Esophagus squamous epithelium (tissue), 4 donors: ENCODE measurements at regions not wholly inside any gene's neighbourhood (a gene's known extent, or its start where the extent isn't known, plus 50 kb on each side); places are given as distances from the start of the nearest gene placed in this dataset.

Experiments used
- CTCF ChIP-seq, 6 experiments: fragments of 450-650 bp in 4 of 6; fragments of 200-600 bp in 2 of 6; sonication (generic) in 2 of 6; IDR thresholded peaks; one replicate each; pipeline ENCODE4 v1.5.1; 2016 to 2019; ENCODE audit warnings: antibody characterized with exemption in 6 of 6, mild to moderate bottlenecking in 4 of 6, moderate library complexity in 4 of 6
- POLR2A ChIP-seq, 4 donors: fragments of 450-650 bp; IDR thresholded peaks; one replicate each; pipeline ENCODE4 v1.6.1; 2017; ENCODE audit warnings: antibody characterized with exemption in 4 of 4, mild to moderate bottlenecking in 4 of 4, moderate library complexity in 3 of 4

- TF ChIP-seq CTCF (IDR thresholded peaks at IDR 0.05) (no peak), POLR2A (IDR thresholded peaks at IDR 0.05) (no peak)
These were observed 163.6 kb downstream of the FGF9 start for GRCh38 chr13:21834521-21834920.
